HK-2 (cell line): ENCODE measurements at regions not wholly inside any gene's neighbourhood (a gene's known extent, or its start where the extent isn't known, plus 50 kb on each side); places are given as distances from the start of the nearest gene placed in this dataset.
"Not testable (repeated sequence)": the region's sequence is repeated elsewhere in the genome, so short reads cannot be mapped to it uniquely, and the experiment has no call there.

ENCODE experiments used
- DNase-seq: peaks from one replicate; pipeline ENCODE4 v3.0.0-alpha.2; 2018; ENCODE audit not compliant: unreplicated experiment

DNA sequence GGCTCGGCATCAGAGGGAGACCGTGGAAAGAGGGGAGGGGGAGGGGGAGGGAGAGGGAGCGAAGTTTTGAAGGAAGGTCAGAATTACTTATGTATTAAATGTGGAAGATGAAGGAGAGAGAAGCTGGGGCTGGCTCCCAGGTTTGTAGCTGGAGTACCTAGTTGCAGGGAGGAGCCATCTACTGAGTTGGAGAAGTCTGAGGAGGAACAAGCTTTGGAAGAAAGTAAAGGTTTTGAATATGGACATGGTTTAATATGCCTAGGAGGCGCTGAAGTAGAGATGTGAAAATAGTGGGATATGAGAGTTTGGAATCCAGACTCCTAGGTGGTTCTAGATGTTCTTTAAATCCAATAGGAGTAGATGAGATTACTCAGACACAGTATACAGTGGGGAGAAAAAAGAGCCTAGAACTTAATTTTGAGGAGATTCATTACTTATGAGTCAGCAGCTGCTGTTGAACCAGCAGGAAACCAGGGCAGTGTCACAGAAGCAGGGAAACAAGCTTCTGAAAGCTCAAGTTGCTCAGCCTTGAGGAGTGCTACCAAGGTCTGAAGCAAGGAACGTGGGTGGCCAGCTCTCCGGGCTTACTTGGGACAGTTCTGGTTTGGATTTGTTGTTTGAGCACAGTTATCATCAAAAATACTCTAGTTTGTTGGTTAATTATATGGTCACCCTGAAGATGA, 149.3 kb downstream of the UTRN start:
- peak; percentile 13 for DNase-seq

GRCh38 chr6:144435602-144436426, 150.7 kb downstream of the UTRN start:
- no peak for DNase-seq

DNA sequence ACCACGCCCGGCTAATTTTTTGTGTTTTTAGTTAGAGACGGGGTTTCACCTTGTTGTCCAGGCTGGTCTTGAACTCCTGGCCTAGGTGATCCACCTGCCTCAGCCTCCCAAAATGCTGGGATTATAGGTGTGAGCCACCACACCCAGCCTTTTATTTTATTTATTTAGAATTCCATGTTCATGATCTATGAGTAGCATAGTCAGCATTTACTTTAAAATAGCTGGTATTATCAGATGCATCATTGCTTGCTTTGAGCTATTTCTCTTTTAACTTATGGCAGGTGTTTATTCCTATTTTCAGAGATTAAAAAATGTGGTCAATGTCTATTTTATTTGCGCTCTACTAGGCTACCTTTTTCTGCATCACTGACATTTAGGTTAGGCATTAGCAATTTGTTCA, 152.0 kb downstream of the UTRN start:
- no peak for DNase-seq

GRCh38 chr6:144438103-144438502, 153.0 kb downstream of the UTRN start:
- no peak for DNase-seq

GRCh38 chr6:144439016-144439415, 153.9 kb downstream of the UTRN start:
- DNase-seq, result no peak

- not testable (repeated sequence) for DNase-seq
Measured at GRCh38 chr6:144441801-144442200, 156.7 kb downstream of the UTRN start.

DNA sequence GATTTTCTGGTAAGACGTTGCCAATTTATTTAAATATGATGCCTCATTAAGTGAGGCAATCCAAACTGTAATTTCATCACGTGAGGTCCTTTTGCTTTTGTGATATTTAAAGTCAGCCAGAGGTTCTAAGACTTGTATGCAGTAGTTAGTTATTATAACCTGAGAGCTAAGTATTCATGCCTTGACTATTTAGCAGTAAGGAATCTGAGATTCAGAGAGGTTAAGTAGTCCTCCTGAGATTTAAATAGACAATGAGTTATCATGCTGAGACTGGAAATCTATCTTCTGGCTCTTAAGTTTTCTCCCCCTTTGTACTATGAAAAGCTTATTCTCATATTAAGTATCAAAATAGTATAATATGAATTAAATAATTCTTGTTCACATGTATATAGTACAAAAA, 158.0 kb downstream of the UTRN start:
- no peak for DNase-seq

DNA sequence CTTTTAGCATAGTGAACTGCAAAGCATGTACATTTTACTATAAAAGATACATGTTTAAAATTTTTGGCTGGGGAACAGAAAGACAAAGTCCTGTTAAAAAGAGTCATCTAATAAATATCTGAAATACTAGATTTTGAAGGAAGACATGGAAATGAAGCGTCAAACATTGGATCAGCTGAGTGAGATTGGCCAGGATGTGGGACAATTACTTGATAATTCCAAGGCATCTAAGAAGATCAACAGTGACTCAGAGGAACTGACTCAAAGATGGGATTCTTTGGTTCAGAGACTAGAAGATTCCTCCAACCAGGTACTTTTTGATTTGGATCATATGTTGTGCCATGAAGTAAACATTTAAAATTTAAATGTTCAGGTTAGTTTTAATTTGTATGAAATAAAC, 162.3 kb downstream of the UTRN start:
- no peak for DNase-seq

GRCh38 chr6:144449218-144449617, 164.1 kb downstream of the UTRN start:
- DNase-seq, result no peak

GRCh38 chr6:144449911-144450597, 164.9 kb downstream of the UTRN start:
- DNase-seq, result no peak

DNA sequence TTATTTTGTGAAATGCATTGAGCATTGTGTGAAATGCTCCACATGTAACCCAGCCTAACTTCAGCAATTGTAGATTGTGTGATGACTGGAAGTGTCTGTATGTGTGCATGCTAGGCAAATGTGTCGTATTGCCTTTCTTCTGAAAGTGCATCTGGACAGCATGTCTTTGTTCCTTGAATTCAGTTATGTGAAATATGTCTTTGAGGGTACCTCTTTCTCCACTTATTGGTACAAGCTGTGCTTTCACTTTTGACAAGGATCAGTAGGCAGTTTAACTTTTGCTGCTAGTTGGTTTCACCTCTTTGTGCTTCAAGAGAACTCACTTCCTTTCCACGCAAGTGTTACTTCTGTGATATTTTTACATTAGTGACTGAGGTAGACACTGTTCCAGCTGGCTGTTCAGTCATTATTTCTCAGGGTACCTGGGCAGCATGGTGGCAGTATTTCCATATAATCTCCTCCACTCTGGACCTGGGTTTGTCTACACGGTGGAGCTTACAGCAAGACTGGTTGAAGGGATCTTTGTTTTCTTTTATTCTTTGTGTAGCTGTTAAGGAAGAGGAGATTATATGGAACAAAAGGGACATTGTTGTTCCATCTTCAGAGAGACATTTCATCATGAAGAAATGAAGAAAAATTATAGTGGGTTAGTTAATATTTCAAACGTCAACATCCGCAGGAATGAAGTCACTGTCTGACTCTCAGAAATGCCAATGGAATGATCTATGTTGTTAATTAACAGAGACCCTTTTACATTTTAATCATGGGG, 175.4 kb downstream of the UTRN start:
- DNase-seq, result no peak

DNA sequence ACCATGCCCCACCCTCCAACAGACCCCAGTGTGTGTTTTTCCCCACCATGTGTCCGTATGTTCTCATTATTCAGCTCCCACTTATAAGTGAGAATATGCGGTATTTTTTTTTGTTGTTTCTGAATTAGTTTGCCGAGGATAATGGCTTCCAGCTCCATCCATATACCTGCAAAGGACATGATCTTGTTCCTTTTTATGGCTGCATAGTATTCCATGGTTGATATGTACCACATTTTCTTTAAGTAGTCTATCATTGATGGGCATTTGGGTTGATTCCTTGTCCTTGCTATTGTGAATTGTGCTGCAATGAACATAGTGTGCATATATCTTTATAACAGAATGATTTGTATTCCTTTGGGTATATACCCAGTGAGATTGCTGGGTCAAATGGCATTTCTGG, 176.9 kb downstream of the UTRN start:
- DNase-seq, result no peak

GRCh38 chr6:144466716-144467115, 181.6 kb downstream of the UTRN start:
- DNase-seq, result no peak

- DNase-seq, result no peak
Measured at GRCh38 chr6:144467172-144467762, 182.1 kb downstream of the UTRN start.

GRCh38 chr6:144467921-144468320, 182.8 kb downstream of the UTRN start:
- DNase-seq, result no peak

- no peak for DNase-seq
Measured at GRCh38 chr6:144468709-144469108, 183.6 kb downstream of the UTRN start.

DNA sequence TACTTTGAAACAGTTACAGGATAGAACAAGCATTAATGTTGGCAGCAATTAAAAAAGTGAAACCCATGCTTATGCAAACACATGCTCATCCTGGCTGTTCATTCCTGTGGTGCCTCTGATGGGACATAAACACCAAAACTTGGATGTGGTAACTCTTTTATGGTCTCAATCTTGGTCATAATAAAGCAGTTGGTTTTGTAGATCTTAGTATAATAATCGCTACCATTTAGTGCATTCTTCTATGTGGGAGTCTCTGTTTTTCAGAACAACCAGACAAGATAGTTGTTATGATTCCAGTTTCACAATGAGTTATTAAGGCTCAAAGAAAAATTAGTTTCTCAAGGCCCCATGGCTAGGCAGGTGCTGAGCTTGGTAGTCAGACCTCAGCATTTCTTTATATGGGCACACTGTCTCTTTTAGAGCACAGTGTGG, 184.0 kb downstream of the UTRN start:
- no peak for DNase-seq

GRCh38 chr6:144470201-144470600, 185.1 kb downstream of the UTRN start:
- not testable (repeated sequence) for DNase-seq

GRCh38 chr6:144471986-144472385, 186.9 kb downstream of the UTRN start:
- no peak for DNase-seq

DNA sequence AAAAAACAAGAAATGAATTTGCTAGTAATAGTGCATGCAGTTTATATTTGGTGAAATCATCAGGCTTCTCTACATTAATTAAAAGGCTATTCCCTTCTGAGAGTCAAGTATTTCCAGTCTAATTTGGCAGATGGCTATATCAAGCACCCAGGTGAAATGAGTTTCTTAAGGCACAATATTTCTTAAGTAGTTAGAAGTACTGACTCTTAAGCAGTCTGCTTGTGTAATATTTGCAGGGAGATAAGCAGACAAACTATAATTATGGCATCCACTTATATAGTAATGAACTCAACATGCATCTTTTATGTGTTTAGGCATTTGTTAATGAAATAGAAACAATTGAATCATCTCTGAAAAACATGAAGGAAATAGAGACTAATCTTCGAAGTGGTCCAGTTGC, 189.2 kb downstream of the UTRN start:
- DNase-seq, result no peak

GRCh38 chr6:144474904-144475303, 189.8 kb downstream of the UTRN start:
- no peak for DNase-seq

- no peak for DNase-seq
Measured at GRCh38 chr6:144475411-144475810, 190.3 kb downstream of the UTRN start.
